ENCODE measurements at regions not wholly inside any gene's neighbourhood (a gene's known extent, or its start where the extent isn't known, plus 50 kb on each side); places are given as distances from the start of the nearest gene placed in this dataset.
"Not testable (repeated sequence)": the region's sequence is repeated elsewhere in the genome, so short reads cannot be mapped to it uniquely, and the experiment has no call there.

- no peaks in the 10 kb centered on the region for H3K9me3 ChIP-seq (ENCODE audit: low read length)
- H3F3A ChIP-seq (ENCODE audit: insufficient read depth, low read length, poor library complexity, severe bottlenecking) = no peaks in the 10 kb centered on the region
- no peak overlapping the region for H2AFZ ChIP-seq (ENCODE audit: low read depth, low read length)
- no peak overlapping the region for H3K4me3 ChIP-seq (ENCODE audit: low read length)
- no peaks in the 10 kb centered on the region for H3K79me2 ChIP-seq (replicated peaks; ENCODE audit: insufficient read depth, low read length)
- H4K20me1 ChIP-seq (ENCODE audit: insufficient read depth) = no peaks in the 10 kb centered on the region
- H3K9me2 ChIP-seq (ENCODE audit: insufficient read depth, low read length) = no peaks in the 10 kb centered on the region
- H3K4me2 ChIP-seq (ENCODE audit: low read length) = no peak overlapping the region
- no peaks in the 10 kb centered on the region for H3K36me3 ChIP-seq (ENCODE audit: insufficient read depth, low read length)
- H3K9ac ChIP-seq (ENCODE audit: low read length) = no peak overlapping the region
- no peak overlapping the region for H3K27ac ChIP-seq (ENCODE audit: low read length)
- H3K27me3 ChIP-seq (ENCODE audit: insufficient read depth, low read depth, low read length) = no peaks in the 10 kb centered on the region
- TF ChIP-seq EP300 (conservative IDR thresholded peaks at IDR 0.05; ENCODE audit: poor library complexity, severe bottlenecking) (no peak), POLR2AphosphoS5 (IDR thresholded peaks at IDR 0.05) (no peak), TAF1 (IDR thresholded peaks at IDR 0.05; ENCODE audit: low read depth) (no peak), SMC3 (conservative IDR thresholded peaks at IDR 0.05; ENCODE audit: poor library complexity) (no peak), RAD21 (conservative IDR thresholded peaks at IDR 0.05) (no peak), EZH2 (IDR thresholded peaks at IDR 0.05; ENCODE audit: borderline replicate concordance, insufficient read depth, low read length, poor library complexity, severe bottlenecking) (no peak), MXI1 (conservative IDR thresholded peaks at IDR 0.05; ENCODE audit: poor library complexity, severe bottlenecking) (no peak)
- TF ChIP-seq, protein P1, sequence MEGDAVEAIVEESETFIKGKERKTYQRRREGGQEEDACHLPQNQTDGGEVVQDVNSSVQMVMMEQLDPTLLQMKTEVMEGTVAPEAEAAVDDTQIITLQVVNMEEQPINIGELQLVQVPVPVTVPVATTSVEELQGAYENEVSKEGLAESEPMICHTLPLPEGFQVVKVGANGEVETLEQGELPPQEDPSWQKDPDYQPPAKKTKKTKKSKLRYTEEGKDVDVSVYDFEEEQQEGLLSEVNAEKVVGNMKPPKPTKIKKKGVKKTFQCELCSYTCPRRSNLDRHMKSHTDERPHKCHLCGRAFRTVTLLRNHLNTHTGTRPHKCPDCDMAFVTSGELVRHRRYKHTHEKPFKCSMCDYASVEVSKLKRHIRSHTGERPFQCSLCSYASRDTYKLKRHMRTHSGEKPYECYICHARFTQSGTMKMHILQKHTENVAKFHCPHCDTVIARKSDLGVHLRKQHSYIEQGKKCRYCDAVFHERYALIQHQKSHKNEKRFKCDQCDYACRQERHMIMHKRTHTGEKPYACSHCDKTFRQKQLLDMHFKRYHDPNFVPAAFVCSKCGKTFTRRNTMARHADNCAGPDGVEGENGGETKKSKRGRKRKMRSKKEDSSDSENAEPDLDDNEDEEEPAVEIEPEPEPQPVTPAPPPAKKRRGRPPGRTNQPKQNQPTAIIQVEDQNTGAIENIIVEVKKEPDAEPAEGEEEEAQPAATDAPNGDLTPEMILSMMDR (IDR thresholded peaks at IDR 0.05; ENCODE audit: poor library complexity, severe bottlenecking) = no peak
- TF ChIP-seq, protein P2, sequence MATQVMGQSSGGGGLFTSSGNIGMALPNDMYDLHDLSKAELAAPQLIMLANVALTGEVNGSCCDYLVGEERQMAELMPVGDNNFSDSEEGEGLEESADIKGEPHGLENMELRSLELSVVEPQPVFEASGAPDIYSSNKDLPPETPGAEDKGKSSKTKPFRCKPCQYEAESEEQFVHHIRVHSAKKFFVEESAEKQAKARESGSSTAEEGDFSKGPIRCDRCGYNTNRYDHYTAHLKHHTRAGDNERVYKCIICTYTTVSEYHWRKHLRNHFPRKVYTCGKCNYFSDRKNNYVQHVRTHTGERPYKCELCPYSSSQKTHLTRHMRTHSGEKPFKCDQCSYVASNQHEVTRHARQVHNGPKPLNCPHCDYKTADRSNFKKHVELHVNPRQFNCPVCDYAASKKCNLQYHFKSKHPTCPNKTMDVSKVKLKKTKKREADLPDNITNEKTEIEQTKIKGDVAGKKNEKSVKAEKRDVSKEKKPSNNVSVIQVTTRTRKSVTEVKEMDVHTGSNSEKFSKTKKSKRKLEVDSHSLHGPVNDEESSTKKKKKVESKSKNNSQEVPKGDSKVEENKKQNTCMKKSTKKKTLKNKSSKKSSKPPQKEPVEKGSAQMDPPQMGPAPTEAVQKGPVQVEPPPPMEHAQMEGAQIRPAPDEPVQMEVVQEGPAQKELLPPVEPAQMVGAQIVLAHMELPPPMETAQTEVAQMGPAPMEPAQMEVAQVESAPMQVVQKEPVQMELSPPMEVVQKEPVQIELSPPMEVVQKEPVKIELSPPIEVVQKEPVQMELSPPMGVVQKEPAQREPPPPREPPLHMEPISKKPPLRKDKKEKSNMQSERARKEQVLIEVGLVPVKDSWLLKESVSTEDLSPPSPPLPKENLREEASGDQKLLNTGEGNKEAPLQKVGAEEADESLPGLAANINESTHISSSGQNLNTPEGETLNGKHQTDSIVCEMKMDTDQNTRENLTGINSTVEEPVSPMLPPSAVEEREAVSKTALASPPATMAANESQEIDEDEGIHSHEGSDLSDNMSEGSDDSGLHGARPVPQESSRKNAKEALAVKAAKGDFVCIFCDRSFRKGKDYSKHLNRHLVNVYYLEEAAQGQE (IDR thresholded peaks at IDR 0.05; ENCODE audit: borderline replicate concordance) = no peak
Measured at GRCh38 chr1:229019663-229020271, 251.1 kb upstream of the RAB4A start.

- not testable (repeated sequence) for H4K20me1 ChIP-seq (ENCODE audit: insufficient read depth); H3K4me2 ChIP-seq (ENCODE audit: low read length); H3K79me2 ChIP-seq (replicated peaks; ENCODE audit: insufficient read depth, low read length); H3K27me3 ChIP-seq (ENCODE audit: insufficient read depth, low read depth, low read length); H3K27ac ChIP-seq (ENCODE audit: low read length); H3K9me2 ChIP-seq (ENCODE audit: insufficient read depth, low read length); H3K36me3 ChIP-seq (ENCODE audit: insufficient read depth, low read length); H3F3A ChIP-seq (ENCODE audit: insufficient read depth, low read length, poor library complexity, severe bottlenecking); H3K9ac ChIP-seq (ENCODE audit: low read length); H2AFZ ChIP-seq (ENCODE audit: low read depth, low read length); H3K9me3 ChIP-seq (ENCODE audit: low read length); H3K4me3 ChIP-seq (ENCODE audit: low read length)
Measured at GRCh38 chr1:229021034-229021433, 249.9 kb upstream of the RAB4A start.
